ENCODE measurements at regions not wholly inside any gene's neighbourhood (a gene's known extent, or its start where the extent isn't known, plus 50 kb on each side); places are given as distances from the start of the nearest gene placed in this dataset.

- intact Hi-C loops (cut with DNase I; ENCODE audit: low total_unique reads) (no loop called here), in situ Hi-C loops (cut with MboI; ENCODE audit: low sequenced_read_pairs in 4 of 4) (no loop called here)
- DNase-seq (no peak), ATAC-seq (no peak)
- H3K4me3 ChIP-seq, result no peak overlapping the region
- H3K27ac ChIP-seq, result no peak overlapping the region
- TF ChIP-seq POLR2A (IDR thresholded peaks at IDR 0.05) (no peak), CTCF (IDR thresholded peaks at IDR 0.05 in 4 of 5, conservative IDR thresholded peaks at IDR 0.05 in 1 of 5) (no peak)
- H3K27me3 ChIP-seq, result no peaks in the 10 kb centered on the region
- no peaks in the 10 kb centered on the region for H3K9me3 ChIP-seq
- H3K4me1 ChIP-seq, result no peaks in the 10 kb centered on the region
- H3K36me3 ChIP-seq, result no peaks in the 10 kb centered on the region
Observed at GRCh38 chr2:128835342-128835855, 516.7 kb upstream of the HS6ST1 start.

GRCh38 chr2:128835974-128836373 lies 517.3 kb upstream of the HS6ST1 start:
- no peak overlapping the region for H3K27ac ChIP-seq
- H3K4me3 ChIP-seq, result no peak overlapping the region
- H3K27me3 ChIP-seq, result no peaks in the 10 kb centered on the region
- no peaks in the 10 kb centered on the region for H3K9me3 ChIP-seq
- no peaks in the 10 kb centered on the region for H3K36me3 ChIP-seq
- in situ Hi-C loops (cut with MboI; ENCODE audit: low sequenced_read_pairs in 4 of 4) (no loop called here), intact Hi-C loops (cut with DNase I; ENCODE audit: low total_unique reads) (no loop called here)
- no peaks in the 10 kb centered on the region for H3K4me1 ChIP-seq
- TF ChIP-seq POLR2A (IDR thresholded peaks at IDR 0.05) (no peak), CTCF (IDR thresholded peaks at IDR 0.05 in 4 of 5, conservative IDR thresholded peaks at IDR 0.05 in 1 of 5) (no peak)
- no peak for DNase-seq
- no peak for ATAC-seq

GRCh38 chr2:128836559-128837100 lies 518.0 kb upstream of the HS6ST1 start:
- ATAC-seq (no peak), DNase-seq (no peak)
- no peaks in the 10 kb centered on the region for H3K9me3 ChIP-seq
- no peak overlapping the region for H3K27ac ChIP-seq
- intact Hi-C loops (cut with DNase I; ENCODE audit: low total_unique reads), result no loop called here
- H3K36me3 ChIP-seq, result no peaks in the 10 kb centered on the region
- no peak overlapping the region for H3K4me3 ChIP-seq
- in situ Hi-C loops (cut with MboI; ENCODE audit: low sequenced_read_pairs in 4 of 4), result no loop called here
- no peaks in the 10 kb centered on the region for H3K27me3 ChIP-seq
- H3K4me1 ChIP-seq, result no peaks in the 10 kb centered on the region
- TF ChIP-seq CTCF (IDR thresholded peaks at IDR 0.05 in 4 of 5, conservative IDR thresholded peaks at IDR 0.05 in 1 of 5) (no peak), POLR2A (IDR thresholded peaks at IDR 0.05) (no peak)

GRCh38 chr2:128838244-128838643 lies 519.6 kb upstream of the HS6ST1 start:
- DNase-seq (no peak), ATAC-seq (no peak)
- in situ Hi-C loops (cut with MboI; ENCODE audit: low sequenced_read_pairs in 4 of 4), result no loop called here
- no peaks in the 10 kb centered on the region for H3K27me3 ChIP-seq
- no peak overlapping the region for H3K27ac ChIP-seq
- no peak overlapping the region for H3K4me3 ChIP-seq
- H3K9me3 ChIP-seq, result no peaks in the 10 kb centered on the region
- H3K36me3 ChIP-seq, result no peaks in the 10 kb centered on the region
- intact Hi-C loops (cut with DNase I; ENCODE audit: low total_unique reads), result no loop called here
- no peaks in the 10 kb centered on the region for H3K4me1 ChIP-seq
- TF ChIP-seq POLR2A (IDR thresholded peaks at IDR 0.05) (no peak), CTCF (IDR thresholded peaks at IDR 0.05 in 4 of 5, conservative IDR thresholded peaks at IDR 0.05 in 1 of 5) (no peak)

- ATAC-seq, result no peak
- Histone ChIP-seq H3K27me3 (no peaks in the 10 kb centered on the region), H3K27ac (no peak overlapping the region), H3K36me3 (no peaks in the 10 kb centered on the region), H3K9me3 (no peaks in the 10 kb centered on the region), H3K4me1 (no peaks in the 10 kb centered on the region), H3K4me3 (no peak overlapping the region)
- intact Hi-C loops (cut with DNase I; ENCODE audit: low total_unique reads) (no loop called here), in situ Hi-C loops (cut with MboI; ENCODE audit: low sequenced_read_pairs in 4 of 4) (no loop called here)
- TF ChIP-seq CTCF (IDR thresholded peaks at IDR 0.05 in 4 of 5, conservative IDR thresholded peaks at IDR 0.05 in 1 of 5) (no peak), POLR2A (IDR thresholded peaks at IDR 0.05) (no peak)
- no peak for DNase-seq
Observed at GRCh38 chr2:128841803-128842202, 523.1 kb upstream of the HS6ST1 start.
